ENCODE measurements at regions not wholly inside any gene's neighbourhood (a gene's known extent, or its start where the extent isn't known, plus 50 kb on each side); places are given as distances from the start of the nearest gene placed in this dataset.

DNA sequence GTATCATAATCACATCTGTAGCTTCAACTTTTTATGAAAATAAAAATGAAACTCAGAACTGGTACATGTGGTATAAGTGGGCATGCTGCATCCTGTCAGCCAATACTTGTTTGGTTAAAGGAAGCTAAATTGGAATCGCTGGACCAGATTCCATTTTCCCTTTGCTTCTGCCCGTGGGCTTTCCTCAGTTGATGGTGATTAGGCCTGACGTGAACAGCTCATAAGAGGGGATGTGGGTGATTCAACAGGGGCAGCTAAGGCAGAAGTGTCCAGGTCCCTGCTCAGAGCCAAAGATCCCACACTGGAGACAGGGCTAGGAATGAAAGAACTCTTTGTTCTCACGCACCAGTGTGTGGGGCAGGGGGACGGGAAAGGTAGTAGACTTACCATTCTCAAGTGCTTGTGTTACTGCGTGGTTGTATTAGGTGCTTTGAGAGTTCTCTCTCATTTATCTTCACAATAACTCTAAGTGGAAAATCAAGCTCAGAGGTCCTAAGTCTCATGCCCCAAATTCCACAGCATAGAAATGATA, 63.2 kb upstream of the GUCY1A1 start (continued):
- TF ChIP-seq, protein P1, sequence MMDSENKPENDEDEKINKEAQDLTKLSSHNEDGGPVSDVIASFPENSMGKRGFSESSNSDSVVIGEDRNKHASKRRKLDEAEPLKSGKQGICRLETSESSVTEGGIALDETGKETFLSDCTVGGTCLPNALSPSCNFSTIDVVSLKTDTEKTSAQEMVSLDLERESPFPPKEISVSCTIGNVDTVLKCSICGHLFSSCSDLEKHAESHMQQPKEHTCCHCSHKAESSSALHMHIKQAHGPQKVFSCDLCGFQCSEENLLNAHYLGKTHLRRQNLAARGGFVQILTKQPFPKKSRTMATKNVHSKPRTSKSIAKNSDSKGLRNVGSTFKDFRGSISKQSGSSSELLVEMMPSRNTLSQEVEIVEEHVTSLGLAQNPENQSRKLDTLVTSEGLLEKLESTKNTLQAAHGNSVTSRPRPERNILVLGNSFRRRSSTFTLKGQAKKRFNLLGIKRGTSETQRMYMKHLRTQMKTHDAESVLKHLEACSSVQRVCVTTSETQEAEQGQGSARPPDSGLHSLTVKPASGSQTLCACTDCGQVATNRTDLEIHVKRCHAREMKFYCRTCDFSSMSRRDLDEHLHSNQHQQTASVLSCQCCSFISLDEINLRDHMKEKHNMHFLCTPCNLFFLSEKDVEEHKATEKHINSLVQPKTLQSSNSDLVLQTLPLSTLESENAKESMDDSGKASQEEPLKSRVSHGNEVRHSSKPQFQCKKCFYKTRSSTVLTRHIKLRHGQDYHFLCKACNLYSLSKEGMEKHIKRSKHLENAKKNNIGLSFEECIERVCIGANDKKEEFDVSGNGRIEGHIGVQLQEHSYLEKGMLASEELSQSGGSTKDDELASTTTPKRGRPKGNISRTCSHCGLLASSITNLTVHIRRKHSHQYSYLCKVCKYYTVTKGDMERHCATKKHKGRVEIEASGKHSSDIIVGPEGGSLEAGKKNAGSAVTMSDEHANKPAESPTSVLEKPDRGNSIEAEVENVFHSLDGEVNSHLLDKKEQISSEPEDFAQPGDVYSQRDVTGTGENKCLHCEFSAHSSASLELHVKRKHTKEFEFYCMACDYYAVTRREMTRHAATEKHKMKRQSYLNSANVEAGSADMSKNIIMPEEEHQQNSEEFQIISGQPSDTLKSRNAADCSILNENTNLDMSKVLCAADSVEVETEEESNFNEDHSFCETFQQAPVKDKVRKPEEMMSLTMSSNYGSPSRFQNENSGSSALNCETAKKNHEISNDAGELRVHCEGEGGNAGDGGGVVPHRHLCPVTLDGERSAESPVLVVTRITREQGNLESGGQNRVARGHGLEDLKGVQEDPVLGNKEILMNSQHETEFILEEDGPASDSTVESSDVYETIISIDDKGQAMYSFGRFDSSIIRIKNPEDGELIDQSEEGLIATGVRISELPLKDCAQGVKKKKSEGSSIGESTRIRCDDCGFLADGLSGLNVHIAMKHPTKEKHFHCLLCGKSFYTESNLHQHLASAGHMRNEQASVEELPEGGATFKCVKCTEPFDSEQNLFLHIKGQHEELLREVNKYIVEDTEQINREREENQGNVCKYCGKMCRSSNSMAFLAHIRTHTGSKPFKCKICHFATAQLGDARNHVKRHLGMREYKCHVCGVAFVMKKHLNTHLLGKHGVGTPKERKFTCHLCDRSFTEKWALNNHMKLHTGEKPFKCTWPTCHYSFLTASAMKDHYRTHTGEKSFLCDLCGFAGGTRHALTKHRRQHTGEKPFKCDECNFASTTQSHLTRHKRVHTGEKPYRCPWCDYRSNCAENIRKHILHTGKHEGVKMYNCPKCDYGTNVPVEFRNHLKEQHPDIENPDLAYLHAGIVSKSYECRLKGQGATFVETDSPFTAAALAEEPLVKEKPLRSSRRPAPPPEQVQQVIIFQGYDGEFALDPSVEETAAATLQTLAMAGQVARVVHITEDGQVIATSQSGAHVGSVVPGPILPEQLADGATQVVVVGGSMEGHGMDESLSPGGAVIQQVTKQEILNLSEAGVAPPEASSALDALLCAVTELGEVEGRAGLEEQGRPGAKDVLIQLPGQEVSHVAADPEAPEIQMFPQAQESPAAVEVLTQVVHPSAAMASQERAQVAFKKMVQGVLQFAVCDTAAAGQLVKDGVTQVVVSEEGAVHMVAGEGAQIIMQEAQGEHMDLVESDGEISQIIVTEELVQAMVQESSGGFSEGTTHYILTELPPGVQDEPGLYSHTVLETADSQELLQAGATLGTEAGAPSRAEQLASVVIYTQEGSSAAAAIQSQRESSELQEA (IDR thresholded peaks at IDR 0.05; ENCODE audit: low read depth), result no peak
- TF ChIP-seq ZNF76 (CRISPR knock-in tag; IDR thresholded peaks at IDR 0.05; ENCODE audit: borderline replicate concordance) (no peak), ZNF395 (CRISPR knock-in tag; IDR thresholded peaks at IDR 0.05) (no peak), CXXC5 (CRISPR knock-in tag; IDR thresholded peaks at IDR 0.05) (no peak), ZNF785 (CRISPR knock-in tag; IDR thresholded peaks at IDR 0.05) (no peak)
- TF ChIP-seq, protein P2, sequence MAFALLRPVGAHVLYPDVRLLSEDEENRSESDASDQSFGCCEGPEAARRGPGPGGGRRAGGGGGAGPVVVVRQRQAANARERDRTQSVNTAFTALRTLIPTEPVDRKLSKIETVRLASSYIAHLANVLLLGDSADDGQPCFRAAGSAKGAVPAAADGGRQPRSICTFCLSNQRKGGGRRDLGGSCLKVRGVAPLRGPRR (CRISPR knock-in tag; IDR thresholded peaks at IDR 0.05), result no peak

Data from K562 (cell line).